Liver (tissue), 7 donors: ENCODE measurements at regions not wholly inside any gene's neighbourhood (a gene's known extent, or its start where the extent isn't known, plus 50 kb on each side); places are given as distances from the start of the nearest gene placed in this dataset.

Source experiments
- DNase-seq: peaks from one replicate; pipeline ENCODE4 v3.0.0-alpha.2; 2017; ENCODE audit warnings: low spot score
- H3K27ac ChIP-seq, 2 donors: one replicate each; pipeline ENCODE4 v1.7.0; 2013; ENCODE audit warnings: inconsistent platforms in 2 of 2, low read length in 2 of 2, control low read depth in 1 of 2, low read depth in 1 of 2, mild to moderate bottlenecking in 1 of 2
- H3K27me3 ChIP-seq, 4 donors: one replicate each; pipeline versions ENCODE4 v1.6.1 to v1.7.0; 2013; ENCODE audit warnings: low read length in 3 of 4, inconsistent platforms in 1 of 4, mild to moderate bottlenecking in 1 of 4, moderate library complexity in 1 of 4; ENCODE audit not compliant: control insufficient read depth in 4 of 4, insufficient read depth in 4 of 4
- H3K36me3 ChIP-seq, 4 donors: one replicate each; pipeline versions ENCODE4 v1.6.1 to v1.7.0; 2013; ENCODE audit warnings: low read length in 3 of 4, mild to moderate bottlenecking in 3 of 4, low read depth in 1 of 4, moderate library complexity in 1 of 4; ENCODE audit not compliant: control insufficient read depth in 4 of 4, insufficient read depth in 3 of 4
- H3K4me1 ChIP-seq, 4 donors: one replicate each; pipeline versions ENCODE4 v1.6.1 to v1.7.0; 2013; ENCODE audit warnings: low read length in 3 of 4, mild to moderate bottlenecking in 3 of 4, moderate library complexity in 1 of 4; ENCODE audit not compliant: control insufficient read depth in 4 of 4, insufficient read depth in 4 of 4
- H3K4me3 ChIP-seq, 3 donors: one replicate each; pipeline versions ENCODE4 v1.6.1 to v1.7.0; 2013; ENCODE audit warnings: low read length in 3 of 3, control low read depth in 1 of 3, low read depth in 1 of 3, mild to moderate bottlenecking in 1 of 3
- H3K9ac ChIP-seq, 2 donors: one replicate each; pipeline ENCODE4 v1.7.0; 2013; ENCODE audit warnings: low read length in 2 of 2, mild to moderate bottlenecking in 2 of 2, moderate library complexity in 2 of 2, control low read depth in 1 of 2, low read depth in 1 of 2
- H3K9me3 ChIP-seq, 4 donors: one replicate each; pipeline versions ENCODE4 v1.6.1 to v1.7.0; 2013; ENCODE audit warnings: low read length in 3 of 4; ENCODE audit not compliant: control insufficient read depth in 4 of 4
- EGR1 ChIP-seq, 2 donors: IDR thresholded peaks; 2 replicates each; pipeline ENCODE4 v1.6.1; 2016 to 2018; ENCODE audit warnings: antibody characterized with exemption in 2 of 2, low read depth in 2 of 2
- FOXA1 ChIP-seq: IDR thresholded peaks from 2 replicates; pipeline ENCODE4 v1.6.1; 2016; ENCODE audit warnings: antibody characterized with exemption
- FOXA2 ChIP-seq: IDR thresholded peaks from 2 replicates; pipeline ENCODE4 v1.6.1; 2016; ENCODE audit warnings: antibody characterized with exemption
- GABPA ChIP-seq, 2 donors: IDR thresholded peaks in 1 of 2; conservative IDR thresholded peaks in 1 of 2; 2 replicates each; pipeline ENCODE4 v1.6.1; 2016; ENCODE audit warnings: antibody characterized with exemption in 2 of 2, mild to moderate bottlenecking in 1 of 2, moderate library complexity in 1 of 2
- HNF4A ChIP-seq, 2 donors: conservative IDR thresholded peaks; 2 replicates each; pipeline ENCODE4 v1.6.1; 2016; ENCODE audit warnings: antibody characterized with exemption in 2 of 2, mild to moderate bottlenecking in 2 of 2
- HNF4G ChIP-seq: IDR thresholded peaks from 2 replicates; pipeline ENCODE4 v1.6.1; 2016; ENCODE audit warnings: antibody characterized with exemption
- JUND ChIP-seq, 2 donors: IDR thresholded peaks; 2 replicates each; pipeline ENCODE4 v1.6.1; 2016; ENCODE audit warnings: antibody characterized with exemption in 2 of 2
- MAX ChIP-seq: IDR thresholded peaks from 2 replicates; pipeline ENCODE4 v1.6.1; 2016; ENCODE audit warnings: antibody characterized with exemption
- NR2F2 ChIP-seq: IDR thresholded peaks from 2 replicates; pipeline ENCODE4 v1.6.1; 2016; ENCODE audit warnings: antibody characterized with exemption
- RAD21 ChIP-seq, 2 donors: IDR thresholded peaks; 2 replicates each; pipeline ENCODE4 v1.6.1; 2016; ENCODE audit warnings: antibody characterized with exemption in 2 of 2, mild to moderate bottlenecking in 2 of 2
- RXRA ChIP-seq, 2 donors: IDR thresholded peaks; 2 replicates each; pipeline ENCODE4 v1.6.1; 2017 to 2018; ENCODE audit warnings: antibody characterized with exemption in 2 of 2, mild to moderate bottlenecking in 1 of 2
- SP1 ChIP-seq: IDR thresholded peaks from 2 replicates; pipeline ENCODE4 v1.6.1; 2018; ENCODE audit warnings: antibody characterized with exemption, mild to moderate bottlenecking
- TAF1 ChIP-seq: conservative IDR thresholded peaks from 2 replicates; pipeline ENCODE4 v1.6.1; 2016; ENCODE audit warnings: antibody characterized with exemption, mild to moderate bottlenecking
- YY1 ChIP-seq: IDR thresholded peaks from 2 replicates; pipeline ENCODE4 v1.6.1; 2016; ENCODE audit warnings: antibody characterized with exemption, mild to moderate bottlenecking
- ZBTB33 ChIP-seq: IDR thresholded peaks from 2 replicates; pipeline ENCODE4 v1.6.1; 2016; ENCODE audit warnings: antibody characterized with exemption
- WGBS: extraction: QIAGEN DNeasy Blood & Tissue Kit; methylation state at CpG from one replicate; pipeline ENCODE4 v1.1.7; 2013; 5-methylcytosine and 5-hydroxymethylcytosine counted together
- TF ChIP-seq, protein P1 (sequence below): IDR thresholded peaks from 2 replicates; pipeline ENCODE4 v1.6.1; 2016; ENCODE audit warnings: antibody characterized with exemption
- TF ChIP-seq, protein P2 (sequence below): IDR thresholded peaks from 2 replicates; pipeline ENCODE4 v1.6.1; 2016; ENCODE audit warnings: antibody characterized with exemption, mild to moderate bottlenecking
- donor health status: healthy.
- donor health status: healthy.
- donor health status: healthy.
- donor health status: healthy.

DNA sequence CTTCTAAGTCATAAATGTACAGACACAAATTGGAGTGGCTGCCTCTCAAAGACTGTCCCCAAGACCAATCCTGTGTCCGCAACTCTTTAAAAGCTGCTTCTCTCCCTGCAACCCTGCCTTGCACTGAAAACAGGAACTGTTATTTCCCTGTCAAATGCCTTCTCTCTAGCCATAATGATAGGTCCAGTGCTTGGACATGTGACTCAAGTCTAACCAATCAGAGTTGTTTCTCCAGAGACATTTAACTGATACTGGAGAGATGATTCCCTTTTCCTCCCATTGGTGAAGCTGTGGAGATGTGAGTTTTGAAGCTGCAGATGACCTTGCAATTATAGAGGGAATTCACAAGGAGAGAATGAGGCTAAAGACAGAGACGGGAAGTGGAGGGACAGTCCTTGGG is 253.3 kb upstream of the CDH5 start:
- TF ChIP-seq GABPA (IDR thresholded peaks at IDR 0.05 in 1 of 2, conservative IDR thresholded peaks at IDR 0.05 in 1 of 2), result no peak
- no peak for TF ChIP-seq JUND (IDR thresholded peaks at IDR 0.05)
- no peak for TF ChIP-seq TAF1
- no peak for TF ChIP-seq YY1
- TF ChIP-seq FOXA2, result no peak
- no peak for TF ChIP-seq MAX
- no peak for TF ChIP-seq RAD21 (IDR thresholded peaks at IDR 0.05)
- no peak for TF ChIP-seq ZBTB33
- no peak for TF ChIP-seq SP1
- TF ChIP-seq RXRA (IDR thresholded peaks at IDR 0.05), result no peak
- TF ChIP-seq HNF4G, result no peak
- TF ChIP-seq FOXA1, result no peak
- no peak for TF ChIP-seq NR2F2
- TF ChIP-seq, protein P1, sequence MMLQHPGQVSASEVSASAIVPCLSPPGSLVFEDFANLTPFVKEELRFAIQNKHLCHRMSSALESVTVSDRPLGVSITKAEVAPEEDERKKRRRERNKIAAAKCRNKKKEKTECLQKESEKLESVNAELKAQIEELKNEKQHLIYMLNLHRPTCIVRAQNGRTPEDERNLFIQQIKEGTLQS, result no peak
- H3K9me3 ChIP-seq, result no peaks in the 10 kb centered on the region
- H3K4me1 ChIP-seq, result no peaks in the 10 kb centered on the region
- H3K9ac ChIP-seq, result no peak overlapping the region
- no peak overlapping the region for H3K4me3 ChIP-seq
- no peak overlapping the region for H3K27ac ChIP-seq
- peaks cover 0 to 5% (median under 1%) of the 10 kb centered on the region in 4 donors for H3K27me3 ChIP-seq
- WGBS, result 92% methylated on average over 2 of the region's 2 CpGs
- no peaks in the 10 kb centered on the region for H3K36me3 ChIP-seq
- no peak for DNase-seq

GRCh38 chr16:66109677-66110076 is 256.8 kb upstream of the CDH5 start:
- H3K4me3 ChIP-seq, result no peak overlapping the region
- H3K9ac ChIP-seq, result no peak overlapping the region
- no peak for TF ChIP-seq FOXA2
- TF ChIP-seq EGR1 (IDR thresholded peaks at IDR 0.05; ENCODE audit: low read depth in 2 of 2), result no peak
- TF ChIP-seq NR2F2, result no peak
- TF ChIP-seq TAF1, result no peak
- TF ChIP-seq JUND (IDR thresholded peaks at IDR 0.05), result no peak
- TF ChIP-seq RXRA (IDR thresholded peaks at IDR 0.05), result no peak
- no peak for TF ChIP-seq ZBTB33
- TF ChIP-seq, protein P1, result no peak
- no peak for TF ChIP-seq RAD21 (IDR thresholded peaks at IDR 0.05)
- TF ChIP-seq YY1, result no peak
- TF ChIP-seq HNF4A (conservative IDR thresholded peaks at IDR 0.05), result no peak
- TF ChIP-seq, protein P2, sequence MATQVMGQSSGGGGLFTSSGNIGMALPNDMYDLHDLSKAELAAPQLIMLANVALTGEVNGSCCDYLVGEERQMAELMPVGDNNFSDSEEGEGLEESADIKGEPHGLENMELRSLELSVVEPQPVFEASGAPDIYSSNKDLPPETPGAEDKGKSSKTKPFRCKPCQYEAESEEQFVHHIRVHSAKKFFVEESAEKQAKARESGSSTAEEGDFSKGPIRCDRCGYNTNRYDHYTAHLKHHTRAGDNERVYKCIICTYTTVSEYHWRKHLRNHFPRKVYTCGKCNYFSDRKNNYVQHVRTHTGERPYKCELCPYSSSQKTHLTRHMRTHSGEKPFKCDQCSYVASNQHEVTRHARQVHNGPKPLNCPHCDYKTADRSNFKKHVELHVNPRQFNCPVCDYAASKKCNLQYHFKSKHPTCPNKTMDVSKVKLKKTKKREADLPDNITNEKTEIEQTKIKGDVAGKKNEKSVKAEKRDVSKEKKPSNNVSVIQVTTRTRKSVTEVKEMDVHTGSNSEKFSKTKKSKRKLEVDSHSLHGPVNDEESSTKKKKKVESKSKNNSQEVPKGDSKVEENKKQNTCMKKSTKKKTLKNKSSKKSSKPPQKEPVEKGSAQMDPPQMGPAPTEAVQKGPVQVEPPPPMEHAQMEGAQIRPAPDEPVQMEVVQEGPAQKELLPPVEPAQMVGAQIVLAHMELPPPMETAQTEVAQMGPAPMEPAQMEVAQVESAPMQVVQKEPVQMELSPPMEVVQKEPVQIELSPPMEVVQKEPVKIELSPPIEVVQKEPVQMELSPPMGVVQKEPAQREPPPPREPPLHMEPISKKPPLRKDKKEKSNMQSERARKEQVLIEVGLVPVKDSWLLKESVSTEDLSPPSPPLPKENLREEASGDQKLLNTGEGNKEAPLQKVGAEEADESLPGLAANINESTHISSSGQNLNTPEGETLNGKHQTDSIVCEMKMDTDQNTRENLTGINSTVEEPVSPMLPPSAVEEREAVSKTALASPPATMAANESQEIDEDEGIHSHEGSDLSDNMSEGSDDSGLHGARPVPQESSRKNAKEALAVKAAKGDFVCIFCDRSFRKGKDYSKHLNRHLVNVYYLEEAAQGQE, result no peak
- no peaks in the 10 kb centered on the region for H3K36me3 ChIP-seq
- H3K27me3 ChIP-seq, result peaks cover 0 to 2% (median under 1%) of the 10 kb centered on the region in 4 donors
- whole genome bisulfite sequencing, result 66% methylated on average over 1 of the region's 1 CpG
- no peaks in the 10 kb centered on the region for H3K4me1 ChIP-seq
- no peak overlapping the region for H3K27ac ChIP-seq
- H3K9me3 ChIP-seq, result no peaks in the 10 kb centered on the region
- no peak for DNase-seq
